GM18508 (cell line): ENCODE measurements at regions not wholly inside any gene's neighbourhood (a gene's known extent, or its start where the extent isn't known, plus 50 kb on each side); places are given as distances from the start of the nearest gene placed in this dataset.

Experiments
- ATAC-seq: cut with Tn5 transposase; IDR thresholded peaks from one replicate; pipeline ENCODE4 v1.9.1; 2021; ENCODE audit warnings: moderate number of reproducible peaks; ENCODE audit not compliant: insufficient read depth, unreplicated experiment

- no peak for ATAC-seq
Observed at GRCh38 chr10:78182841-78183240, 149.2 kb downstream of the RPS24 start.

GRCh38 chr10:78184851-78185692 is 151.4 kb downstream of the RPS24 start:
- ATAC-seq, result no peak

- ATAC-seq, result no peak
Observed at GRCh38 chr10:78185693-78186055, 152.0 kb downstream of the RPS24 start.

- no peak for ATAC-seq
Observed at GRCh38 chr10:78186572-78186971, 152.9 kb downstream of the RPS24 start.

GRCh38 chr10:78187371-78187770 is 153.7 kb downstream of the RPS24 start:
- ATAC-seq, result no peak

GRCh38 chr10:78188446-78188845 is 154.8 kb downstream of the RPS24 start:
- no peak for ATAC-seq

GRCh38 chr10:78190051-78190825 is 156.6 kb downstream of the RPS24 start:
- no peak for ATAC-seq

GRCh38 chr10:78191301-78191700 is 157.6 kb downstream of the RPS24 start:
- ATAC-seq, result no peak

- ATAC-seq, result no peak
Observed at GRCh38 chr10:78193189-78193588, 159.5 kb downstream of the RPS24 start.

- ATAC-seq, result no peak
Observed at GRCh38 chr10:78194050-78194449, 160.4 kb downstream of the RPS24 start.

- ATAC-seq, result no peak
Observed at GRCh38 chr10:78194539-78195402, 161.1 kb downstream of the RPS24 start.

- no peak for ATAC-seq
Observed at GRCh38 chr10:78196396-78196795, 162.7 kb downstream of the RPS24 start.

- ATAC-seq, result no peak
Observed at GRCh38 chr10:78196964-78197363, 163.3 kb downstream of the RPS24 start.

GRCh38 chr10:78197628-78198272 is 164.1 kb downstream of the RPS24 start:
- no peak for ATAC-seq

- ATAC-seq, result no peak
Observed at GRCh38 chr10:78199005-78199725, 165.5 kb downstream of the RPS24 start.

- no peak for ATAC-seq
Observed at GRCh38 chr10:78199759-78200158, 166.1 kb downstream of the RPS24 start.

GRCh38 chr10:78200686-78201085 is 167.0 kb downstream of the RPS24 start:
- ATAC-seq, result no peak

GRCh38 chr10:78202386-78202785 is 168.7 kb downstream of the RPS24 start:
- ATAC-seq, result no peak
